IMR-90 (cell line): ENCODE measurements at regions not wholly inside any gene's neighbourhood (a gene's known extent, or its start where the extent isn't known, plus 50 kb on each side); places are given as distances from the start of the nearest gene placed in this dataset.

ENCODE experiments used
- ATAC-seq: fragments of 200-7000 bp; cut with Tn5 transposase; 2 replicates; pipeline ENCODE4 v1.9.1; 2020; ENCODE audit warnings: low read depth, mild to moderate bottlenecking, moderate library complexity
- BruUV-seq: library from RNA; stranded (reverse); fragments of 400-500 nt; replicated peaks from 2 replicates; lab custom pipeline; 2021; lab: Mats Ljungman, UMichigan
- CTCF ChIA-PET: fragments of 300-600 bp; formaldehyde crosslinking; extraction: SDS; loops from one replicate; lab custom pipeline; 2021; ENCODE audit warnings: antibody characterized with exemption; lab: Yijun Ruan, JAX
- POLR2A ChIA-PET: fragments of 300-600 bp; sonication (Branson Sonifier 250); formaldehyde crosslinking; loops from one replicate; lab custom pipeline; 2022; ENCODE audit warnings: antibody characterized with exemption; ENCODE audit not compliant: unreplicated experiment; lab: Charles Lee
- DNase-seq: peaks from one replicate; pipeline ENCODE4 v3.0.0; 2013
- H2AFZ ChIP-seq: replicated peaks from 2 replicates; pipeline ENCODE3; 2013; ENCODE audit warnings: low read length, mild to moderate bottlenecking; ENCODE audit not compliant: poor library complexity
- H2AK5ac ChIP-seq: 2 replicates; pipeline ENCODE4 v1.6.1; 2013; ENCODE audit warnings: low read depth, low read length, inconsistent platforms
- H2AK9ac ChIP-seq: replicated peaks from 2 replicates; pipeline ENCODE3; 2013; ENCODE audit warnings: mild to moderate bottlenecking, low read depth, low read length, moderate library complexity; ENCODE audit not compliant: poor library complexity
- H2BK120ac ChIP-seq: 2 replicates; pipeline ENCODE4 v1.6.1; 2013; ENCODE audit warnings: low read depth, low read length, inconsistent platforms
- H2BK15ac ChIP-seq: 3 replicates; pipeline ENCODE4 v1.6.1; 2013; ENCODE audit warnings: low read depth, low read length, inconsistent platforms
- H2BK20ac ChIP-seq: 2 replicates; pipeline ENCODE4 v1.6.1; 2013; ENCODE audit warnings: low read depth, mild to moderate bottlenecking, inconsistent platforms, low read length, moderate library complexity
- H2BK5ac ChIP-seq: 2 replicates; pipeline ENCODE4 v1.6.1; 2013; ENCODE audit warnings: mild to moderate bottlenecking, low read depth, low read length, inconsistent platforms; ENCODE audit not compliant: poor library complexity, severe bottlenecking
- H3K14ac ChIP-seq: replicated peaks from 2 replicates; pipeline ENCODE4 v1.6.1; 2013; ENCODE audit warnings: low read depth, low read length, inconsistent platforms
- H3K18ac ChIP-seq: 2 replicates; pipeline ENCODE4 v1.6.1; 2013; ENCODE audit warnings: low read depth, low read length, control low read depth
- H3K23ac ChIP-seq: 2 replicates; pipeline ENCODE4 v1.6.1; 2013; ENCODE audit warnings: low read depth, low read length, inconsistent platforms
- H3K27ac ChIP-seq: 2 replicates; pipeline ENCODE4 v1.5.1; 2013; ENCODE audit warnings: mild to moderate bottlenecking, control low read depth, low read length; ENCODE audit not compliant: insufficient read depth
- H3K27me3 ChIP-seq: 2 replicates; pipeline ENCODE4 v1.6.1; 2013; ENCODE audit warnings: low read length; ENCODE audit not compliant: control insufficient read depth, insufficient read depth
- H3K36me3 ChIP-seq: 2 replicates; pipeline ENCODE4 v1.6.1; 2013; ENCODE audit warnings: low read length, mixed read lengths; ENCODE audit not compliant: control insufficient read depth, insufficient read depth
- H3K4ac ChIP-seq: 2 replicates; pipeline ENCODE4 v1.6.1; 2013; ENCODE audit warnings: low read depth, low read length, inconsistent platforms
- H3K4me1 ChIP-seq: 2 replicates; pipeline ENCODE4 v1.6.1; 2013; ENCODE audit warnings: low read length, mixed read lengths; ENCODE audit not compliant: control insufficient read depth, insufficient read depth
- H3K4me2 ChIP-seq: 2 replicates; pipeline ENCODE4 v1.6.1; 2013; ENCODE audit warnings: low read depth, mild to moderate bottlenecking, control low read depth, low read length, moderate library complexity
- H3K4me3 ChIP-seq: 2 replicates; pipeline ENCODE4 v1.5.1; 2013; ENCODE audit warnings: low read depth, mild to moderate bottlenecking, control low read depth, low read length, moderate library complexity; ENCODE audit not compliant: insufficient read depth
- H3K56ac ChIP-seq: 2 replicates; pipeline ENCODE4 v1.6.1; 2013; ENCODE audit warnings: low read length, inconsistent platforms; ENCODE audit not compliant: insufficient read depth; ENCODE audit errors: extremely low read depth
- H3K79me1 ChIP-seq, 2 experiments: 2 replicates each; pipeline ENCODE4 v1.6.1; 2013; ENCODE audit warnings: low read length in 2 of 2, inconsistent platforms in 1 of 2, low read depth in 1 of 2
- H3K9ac ChIP-seq: 2 replicates; pipeline ENCODE4 v1.6.1; 2013; ENCODE audit warnings: low read depth, low read length, control low read depth
- H3K9me1 ChIP-seq: 2 replicates; pipeline ENCODE4 v1.6.1; 2013; ENCODE audit warnings: low read length, inconsistent platforms; ENCODE audit not compliant: insufficient read depth
- H3K9me3 ChIP-seq: 2 replicates; pipeline ENCODE4 v1.6.1; 2013; ENCODE audit warnings: low read length; ENCODE audit not compliant: control insufficient read depth, insufficient read depth
- H4K20me1 ChIP-seq: 2 replicates; pipeline ENCODE4 v1.6.1; 2013; ENCODE audit warnings: low read length, inconsistent platforms; ENCODE audit not compliant: insufficient read depth
- H4K5ac ChIP-seq: 2 replicates; pipeline ENCODE4 v1.6.1; 2013; ENCODE audit warnings: mild to moderate bottlenecking, low read depth, low read length, control low read depth
- H4K8ac ChIP-seq, 2 experiments: 2 replicates each; pipeline ENCODE4 v1.6.1; 2013; ENCODE audit warnings: low read depth in 2 of 2, low read length in 2 of 2, control low read depth in 1 of 2, inconsistent platforms in 1 of 2
- H4K91ac ChIP-seq: 2 replicates; pipeline ENCODE4 v1.6.1; 2013; ENCODE audit warnings: low read depth, low read length, inconsistent platforms; ENCODE audit not compliant: insufficient read depth
- BHLHE40 ChIP-seq: fragments of 150-350 bp; IDR thresholded peaks from 2 replicates; pipeline ENCODE4 v1.6.1; 2016; ENCODE audit warnings: mild to moderate bottlenecking, low read depth, low read length
- CEBPB ChIP-seq: IDR thresholded peaks from 2 replicates; pipeline ENCODE4 v1.6.1; 2012; ENCODE audit warnings: low read depth, low read length, improper control_type of control experiment
- CHD1 ChIP-seq: IDR thresholded peaks from 2 replicates; pipeline ENCODE4 v1.6.1; 2012; ENCODE audit warnings: low read depth, low read length, improper control_type of control experiment
- FOS ChIP-seq: fragments of 150-350 bp; IDR thresholded peaks from 2 replicates; pipeline ENCODE4 v1.6.1; 2016; ENCODE audit warnings: low read depth, low read length
- MAFK ChIP-seq: IDR thresholded peaks from 2 replicates; pipeline ENCODE4 v1.6.1; 2012; ENCODE audit warnings: low read depth, low read length, improper control_type of control experiment
- MAZ ChIP-seq: IDR thresholded peaks from 2 replicates; pipeline ENCODE4 v1.6.1; 2012; ENCODE audit warnings: low read depth, mild to moderate bottlenecking, low read length, improper control_type of control experiment, moderate library complexity, borderline replicate concordance
- MXI1 ChIP-seq: IDR thresholded peaks from 2 replicates; pipeline ENCODE4 v1.6.1; 2012; ENCODE audit warnings: low read depth, mild to moderate bottlenecking, low read length, moderate library complexity, borderline replicate concordance
- NFE2L2 ChIP-seq: fragments of 150-350 bp; IDR thresholded peaks from 2 replicates; pipeline ENCODE4 v1.6.1; 2016; ENCODE audit warnings: low read depth, mild to moderate bottlenecking, low read length
- POLR2A ChIP-seq: IDR thresholded peaks from 2 replicates; pipeline ENCODE4 v1.6.1; 2012; ENCODE audit warnings: mild to moderate bottlenecking, low read depth, low read length
- RAD21 ChIP-seq: IDR thresholded peaks from 2 replicates; pipeline ENCODE4 v1.6.1; 2012; ENCODE audit warnings: low read length, improper control_type of control experiment
- RCOR1 ChIP-seq: IDR thresholded peaks from 2 replicates; pipeline ENCODE4 v1.6.1; 2012; ENCODE audit warnings: mild to moderate bottlenecking, low read length, improper control_type of control experiment; ENCODE audit not compliant: insufficient replicate concordance
- RFX5 ChIP-seq: IDR thresholded peaks from 2 replicates; pipeline ENCODE4 v1.8.0; 2012; ENCODE audit warnings: low read depth, mild to moderate bottlenecking, low read length, moderate library complexity
- SMC3 ChIP-seq: fragments of 150-350 bp; IDR thresholded peaks from 2 replicates; pipeline ENCODE4 v1.6.1; 2016; ENCODE audit warnings: low read depth, mild to moderate bottlenecking, antibody characterized with exemption, low read length, moderate library complexity
- WGBS, 2 experiments: methylation state at CpG; one replicate each; pipeline versions ENCODE4 v1.1.5 to v1.1.7; 2013; ENCODE audit warnings: missing lambda C conversion rate in 2 of 2; ENCODE audit not compliant: insufficient read length in 1 of 2; ENCODE audit errors: extremely low coverage in 2 of 2; 5-methylcytosine and 5-hydroxymethylcytosine counted together
- dilution Hi-C: fragments of 300-500 bp; cut with HindIII; formaldehyde crosslinking; loops from one replicate; pipeline ENCODE4 v1.14.3; 2018; ENCODE audit warnings: low sequenced_read_pairs; ENCODE audit not compliant: unreplicated experiment
- in situ Hi-C: fragments of 300-500 bp; cut with MboI; formaldehyde crosslinking; loops from 3 replicates; pipeline ENCODE4 v1.14.3; 2019; ENCODE audit warnings: low sequenced_read_pairs, inconsistent platforms, mixed read lengths
- intact Hi-C: fragments of 100-400 bp; cut with micrococcal nuclease; formaldehyde crosslinking; loops from 2 replicates; pipeline ENCODE4 v1.10.0; 2022
- TF ChIP-seq, protein P1 (sequence below): fragments of 150-350 bp; IDR thresholded peaks from 2 replicates; pipeline ENCODE4 v1.6.1; 2016; ENCODE audit warnings: low read depth, mild to moderate bottlenecking, low read length, moderate library complexity, borderline replicate concordance
- TF ChIP-seq, protein P2 (sequence below): conservative IDR thresholded peaks from 2 replicates; pipeline ENCODE4 v1.5.1; 2012; ENCODE audit warnings: mild to moderate bottlenecking, low read depth, low read length, improper control_type of control experiment
- TF ChIP-seq, protein P3 (sequence below): fragments of 150-350 bp; IDR thresholded peaks from 2 replicates; pipeline ENCODE4 v1.6.1; 2017; ENCODE audit warnings: mild to moderate bottlenecking, antibody characterized with exemption, low read length, low read depth

DNA sequence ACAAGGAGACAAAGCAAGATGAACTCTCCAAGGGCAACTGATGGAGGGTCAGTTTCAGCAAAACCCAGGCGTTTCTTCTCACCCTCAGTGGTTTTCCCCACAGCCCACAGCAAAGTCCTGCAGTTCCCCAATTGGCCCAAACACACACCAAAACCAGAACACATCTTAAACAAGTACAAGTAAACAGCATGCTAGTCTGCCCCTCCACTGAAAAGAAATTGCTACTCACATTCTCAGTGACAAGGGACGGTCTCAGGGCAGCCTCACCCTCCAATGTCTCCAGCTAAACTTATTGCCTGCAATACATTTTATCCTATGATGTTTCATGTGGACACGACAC is 300.6 kb upstream of the IRX3 start:
- Histone ChIP-seq H3K4me3 (no peak overlapping the region), H3K36me3 (no peaks in the 10 kb centered on the region), H3K27me3 (no peaks in the 10 kb centered on the region), H3K9ac (no peak overlapping the region), H2AK5ac (no peak overlapping the region), H2BK15ac (no peak overlapping the region), H3K56ac (no peak overlapping the region), H3K79me1 (no peaks in the 10 kb centered on the region), H3K9me1 (no peaks in the 10 kb centered on the region), H3K14ac (no peak overlapping the region), H3K27ac (no peak overlapping the region), H4K91ac (no peak overlapping the region), H4K5ac (no peak overlapping the region), H3K18ac (no peak overlapping the region), H3K4ac (no peak overlapping the region), H3K9me3 (no peaks in the 10 kb centered on the region), H2BK5ac (no peak overlapping the region), H3K4me2 (no peak overlapping the region), H3K4me1 (no peaks in the 10 kb centered on the region), H2BK120ac (no peak overlapping the region), H2AFZ (no peak overlapping the region), H2AK9ac (no peak overlapping the region), H3K23ac (no peak overlapping the region), H4K8ac (no peak overlapping the region), H4K20me1 (no peaks in the 10 kb centered on the region), H2BK20ac (no peak overlapping the region)
- ATAC-seq: no peak
- dilution Hi-C loops (no loop called here), in situ Hi-C loops (no loop called here), intact Hi-C loops (no loop called here)
- no CpG with 5 or more reads among the region's 3 CpGs for WGBS, 2 experiments
- ChIA-PET POLR2A (no interaction called here), CTCF (no interaction called here)
- TF ChIP-seq RCOR1 (no peak), NFE2L2 (no peak), CHD1 (no peak), MAZ (no peak), MAFK (no peak), CEBPB (no peak), RAD21 (no peak), RFX5 (no peak), SMC3 (no peak), BHLHE40 (no peak), POLR2A (no peak), MXI1 (no peak), FOS (no peak)
- TF ChIP-seq, protein P1, sequence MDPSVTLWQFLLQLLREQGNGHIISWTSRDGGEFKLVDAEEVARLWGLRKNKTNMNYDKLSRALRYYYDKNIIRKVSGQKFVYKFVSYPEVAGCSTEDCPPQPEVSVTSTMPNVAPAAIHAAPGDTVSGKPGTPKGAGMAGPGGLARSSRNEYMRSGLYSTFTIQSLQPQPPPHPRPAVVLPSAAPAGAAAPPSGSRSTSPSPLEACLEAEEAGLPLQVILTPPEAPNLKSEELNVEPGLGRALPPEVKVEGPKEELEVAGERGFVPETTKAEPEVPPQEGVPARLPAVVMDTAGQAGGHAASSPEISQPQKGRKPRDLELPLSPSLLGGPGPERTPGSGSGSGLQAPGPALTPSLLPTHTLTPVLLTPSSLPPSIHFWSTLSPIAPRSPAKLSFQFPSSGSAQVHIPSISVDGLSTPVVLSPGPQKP: no peak
- TF ChIP-seq, protein P2, sequence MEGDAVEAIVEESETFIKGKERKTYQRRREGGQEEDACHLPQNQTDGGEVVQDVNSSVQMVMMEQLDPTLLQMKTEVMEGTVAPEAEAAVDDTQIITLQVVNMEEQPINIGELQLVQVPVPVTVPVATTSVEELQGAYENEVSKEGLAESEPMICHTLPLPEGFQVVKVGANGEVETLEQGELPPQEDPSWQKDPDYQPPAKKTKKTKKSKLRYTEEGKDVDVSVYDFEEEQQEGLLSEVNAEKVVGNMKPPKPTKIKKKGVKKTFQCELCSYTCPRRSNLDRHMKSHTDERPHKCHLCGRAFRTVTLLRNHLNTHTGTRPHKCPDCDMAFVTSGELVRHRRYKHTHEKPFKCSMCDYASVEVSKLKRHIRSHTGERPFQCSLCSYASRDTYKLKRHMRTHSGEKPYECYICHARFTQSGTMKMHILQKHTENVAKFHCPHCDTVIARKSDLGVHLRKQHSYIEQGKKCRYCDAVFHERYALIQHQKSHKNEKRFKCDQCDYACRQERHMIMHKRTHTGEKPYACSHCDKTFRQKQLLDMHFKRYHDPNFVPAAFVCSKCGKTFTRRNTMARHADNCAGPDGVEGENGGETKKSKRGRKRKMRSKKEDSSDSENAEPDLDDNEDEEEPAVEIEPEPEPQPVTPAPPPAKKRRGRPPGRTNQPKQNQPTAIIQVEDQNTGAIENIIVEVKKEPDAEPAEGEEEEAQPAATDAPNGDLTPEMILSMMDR: no peak
- TF ChIP-seq, protein P3, sequence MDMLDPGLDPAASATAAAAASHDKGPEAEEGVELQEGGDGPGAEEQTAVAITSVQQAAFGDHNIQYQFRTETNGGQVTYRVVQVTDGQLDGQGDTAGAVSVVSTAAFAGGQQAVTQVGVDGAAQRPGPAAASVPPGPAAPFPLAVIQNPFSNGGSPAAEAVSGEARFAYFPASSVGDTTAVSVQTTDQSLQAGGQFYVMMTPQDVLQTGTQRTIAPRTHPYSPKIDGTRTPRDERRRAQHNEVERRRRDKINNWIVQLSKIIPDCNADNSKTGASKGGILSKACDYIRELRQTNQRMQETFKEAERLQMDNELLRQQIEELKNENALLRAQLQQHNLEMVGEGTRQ: no peak
- no TSS peak for BruUV-seq
- DNase-seq: no peak
